K562 (cell line): ENCODE measurements at regions not wholly inside any gene's neighbourhood (a gene's known extent, or its start where the extent isn't known, plus 50 kb on each side); places are given as distances from the start of the nearest gene placed in this dataset.

ENCODE experiments used
- ATAC-seq: fragments of 200-7000 bp; cut with Tn5 transposase; 3 replicates; pipeline ENCODE4 v1.9.1; 2020; ENCODE audit warnings: moderate library complexity
- BruUV-seq: library from RNA; stranded (reverse); fragments of 400-500 nt; replicated peaks from 2 replicates; lab custom pipeline; 2021; lab: Mats Ljungman, UMichigan
- CTCF ChIA-PET: fragments of 300-600 bp; formaldehyde crosslinking; extraction: SDS; loops from one replicate; lab custom pipeline; 2021; ENCODE audit warnings: low intra/inter-chr PET ratio; lab: Yijun Ruan, JAX
- POLR2A ChIA-PET: fragments of 300-600, 350-650 bp; sonication (Branson Sonifier 250); formaldehyde crosslinking; extraction: SDS; loops from one replicate; lab custom pipeline; 2021; ENCODE audit warnings: antibody characterized with exemption, inconsistent platforms; lab: Yijun Ruan, JAX
- DNase-seq, 4 experiments: peaks; one replicate each; pipeline versions ENCODE4 v3.0.0 to v3.0.0-alpha.2; 2011 to 2018; ENCODE audit warnings: low spot score in 3 of 4, mixed read lengths in 3 of 4; ENCODE audit errors: extremely low read depth in 1 of 4
- FAIRE-seq: peaks from 2 replicates; lab custom pipeline; 2011; peaks lifted over from hg19 to GRCh38; lab: Jason Lieb, UNC
- H2AFZ ChIP-seq: 2 replicates; pipeline ENCODE4 v1.6.0; 2011; ENCODE audit warnings: low read depth, low read length, control low read depth, inconsistent platforms
- H3K27ac ChIP-seq: fragments of 200-600 bp; 3 replicates; pipeline ENCODE4 v1.8.0; 2011; ENCODE audit warnings: low read depth, mild to moderate bottlenecking, control low read depth, inconsistent platforms, low read length, moderate library complexity, mixed read lengths; ENCODE audit errors: extremely low read depth
- H3K27me3 ChIP-seq, 2 experiments: fragments of 300-600 bp in 1 of 2; 2 replicates in 1 of 2; 3 replicates in 1 of 2; pipeline versions ENCODE4 v1.6.0 to v1.8.0; 2011; ENCODE audit warnings: inconsistent platforms in 2 of 2, low read length in 2 of 2, mild to moderate bottlenecking in 1 of 2, mixed read lengths in 1 of 2, moderate library complexity in 1 of 2; ENCODE audit not compliant: control insufficient read depth in 2 of 2, insufficient read depth in 2 of 2
- H3K36me3 ChIP-seq: fragments of 300-600 bp; 3 replicates; pipeline ENCODE4 v1.8.0; 2011; ENCODE audit warnings: mild to moderate bottlenecking, low read length, inconsistent platforms; ENCODE audit not compliant: control insufficient read depth, insufficient read depth
- H3K4me1 ChIP-seq, 2 experiments: fragments of 200-600 bp in 1 of 2; replicated peaks in 1 of 2; 2 replicates in 1 of 2; 3 replicates in 1 of 2; pipeline versions ENCODE4 v1.5.1 to v1.8.0; 2011; ENCODE audit warnings: inconsistent platforms in 2 of 2, low read length in 2 of 2, mild to moderate bottlenecking in 1 of 2, mixed read lengths in 1 of 2, moderate library complexity in 1 of 2; ENCODE audit not compliant: control insufficient read depth in 2 of 2, insufficient read depth in 2 of 2
- H3K4me2 ChIP-seq: 2 replicates; pipeline ENCODE4 v1.6.1; 2011; ENCODE audit warnings: low read length, control low read depth, inconsistent platforms, mixed read lengths; ENCODE audit not compliant: insufficient read depth
- H3K4me3 ChIP-seq: fragments of 200-600 bp; sonication (generic), shearing (Covaris generic); 2 replicates; pipeline ENCODE4 v1.5.1; 2016; ENCODE audit warnings: control low read depth, inconsistent platforms
- H3K79me2 ChIP-seq: fragments of 200-600 bp; 3 replicates; pipeline ENCODE4 v1.8.0; 2011; ENCODE audit warnings: low read length, inconsistent platforms; ENCODE audit not compliant: control insufficient read depth, insufficient read depth
- H3K9ac ChIP-seq, 2 experiments: 2 replicates each; pipeline versions ENCODE4 v1.6.0 to v1.6.1; 2011; ENCODE audit warnings: low read depth in 2 of 2, low read length in 2 of 2, control low read depth in 1 of 2, inconsistent platforms in 1 of 2, mild to moderate bottlenecking in 1 of 2, mixed read lengths in 1 of 2; ENCODE audit not compliant: insufficient read depth in 1 of 2
- H3K9me1 ChIP-seq: one replicate; pipeline ENCODE4 v1.6.0; 2011; ENCODE audit warnings: inconsistent platforms, mild to moderate bottlenecking, low read length, moderate library complexity; ENCODE audit not compliant: control insufficient read depth, insufficient read depth
- H3K9me3 ChIP-seq: replicated peaks from 2 replicates; pipeline ENCODE4 v1.5.1; 2011; ENCODE audit warnings: low read depth, low read length, inconsistent platforms; ENCODE audit not compliant: control insufficient read depth, insufficient read depth
- H4K20me1 ChIP-seq: replicated peaks from 2 replicates; pipeline ENCODE4 v1.6.1; 2011; ENCODE audit warnings: low read length, inconsistent platforms, mixed read lengths; ENCODE audit not compliant: control insufficient read depth, insufficient read depth
- ATF7 ChIP-seq: fragments of 450-650 bp; IDR thresholded peaks from 2 replicates; pipeline ENCODE4 v1.7.1; 2014; ENCODE audit warnings: mild to moderate bottlenecking, moderate library complexity
- CBFA2T2 ChIP-seq: fragments of 450-650 bp; conservative IDR thresholded peaks from 2 replicates; pipeline ENCODE4 v1.6.1; 2017; ENCODE audit warnings: mild to moderate bottlenecking
- CREB1 ChIP-seq, 2 experiments: sonication (generic) in 1 of 2; formaldehyde crosslinking in 1 of 2; IDR thresholded peaks; 2 replicates each; pipeline versions ENCODE4 v1.6.1 to v1.8.0; 2012 to 2022; ENCODE audit warnings: inconsistent platforms in 1 of 2, mild to moderate bottlenecking in 1 of 2, missing genetic modification reagents in 1 of 2, moderate library complexity in 1 of 2
- CTCF ChIP-seq, 3 experiments: IDR thresholded peaks in 2 of 3; conservative IDR thresholded peaks in 1 of 3; 2 replicates each; pipeline ENCODE4 v1.5.1; 2011 to 2012; ENCODE audit warnings: low read length in 3 of 3, mild to moderate bottlenecking in 3 of 3, control low read depth in 2 of 3, improper control_type of control experiment in 1 of 3, inconsistent platforms in 1 of 3, low read depth in 1 of 3, mixed read lengths in 1 of 3, moderate library complexity in 1 of 3; ENCODE audit not compliant: insufficient read depth in 2 of 3
- DPF2 ChIP-seq: fragments of 450-650 bp; IDR thresholded peaks from 2 replicates; pipeline ENCODE4 v1.6.1; 2016
- JUNB ChIP-seq: fragments of 450-650 bp; formaldehyde crosslinking; conservative IDR thresholded peaks from 2 replicates; pipeline ENCODE4 v1.4.0; 2020; ENCODE audit warnings: mild to moderate bottlenecking
- SAFB ChIP-seq: fragments of 200-400 bp; formaldehyde crosslinking; IDR thresholded peaks from 2 replicates; pipeline ENCODE4 v1.6.1; 2017; ENCODE audit warnings: low read depth, low read length, borderline replicate concordance
- SFPQ ChIP-seq: fragments of 200-400 bp; formaldehyde crosslinking; IDR thresholded peaks from 2 replicates; pipeline ENCODE4 v1.6.1; 2017; ENCODE audit warnings: mild to moderate bottlenecking, low read depth, low read length, moderate library complexity
- TCF7 ChIP-seq: sonication (generic); IDR thresholded peaks from 2 replicates; pipeline ENCODE4 v1.6.1; 2016; ENCODE audit warnings: antibody characterized with exemption, borderline replicate concordance
- TFAM ChIP-seq: fragments of 250-450 bp; sonication (Bioruptor Pico); conservative IDR thresholded peaks from 2 replicates; pipeline ENCODE4 v1.5.0; 2021; ENCODE audit warnings: mild to moderate bottlenecking, moderate library complexity
- THAP7 ChIP-seq: fragments of 250-450 bp; sonication (Bioruptor Pico); IDR thresholded peaks from 2 replicates; pipeline ENCODE4 v1.5.0; 2021
- USF1 ChIP-seq: sonication (generic); formaldehyde crosslinking; IDR thresholded peaks from 2 replicates; pipeline ENCODE4 v1.9.0; 2022; ENCODE audit warnings: mild to moderate bottlenecking, missing genetic modification reagents
- ZNF41 ChIP-seq: fragments of 250-450 bp; sonication (Bioruptor Pico); conservative IDR thresholded peaks from 2 replicates; pipeline ENCODE4 v1.4.0; 2020; ENCODE audit warnings: mild to moderate bottlenecking
- ZNF696 ChIP-seq: fragments of 250-450 bp; sonication (Bioruptor Pico); conservative IDR thresholded peaks from 2 replicates; pipeline ENCODE4 v1.4.0; 2020; ENCODE audit warnings: mild to moderate bottlenecking, moderate library complexity
- WGBS: fragments of 100-300 bp; shearing (Covaris generic); methylation state at CpG from one replicate; pipeline ENCODE4 v1.1.6; 2016; ENCODE audit warnings: low coverage, mixed read lengths; ENCODE audit not compliant: insufficient coverage; ENCODE audit errors: missing lambda C conversion rate; 5-methylcytosine and 5-hydroxymethylcytosine counted together
- in situ Hi-C: fragments of 300-500 bp; cut with MboI; formaldehyde crosslinking; loops from 4 replicates; pipeline ENCODE4 v1.15.0; 2018; ENCODE audit warnings: inconsistent platforms, mixed read lengths
- intact Hi-C: fragments of 100-400 bp; cut with micrococcal nuclease; formaldehyde crosslinking; loops from 2 replicates; pipeline ENCODE4 v1.14.2; 2022

GRCh38 chr2:176584333-176584732 lies 315.1 kb downstream of the MTX2 start (continued):
- TF ChIP-seq CREB1 (IDR thresholded peaks at IDR 0.05) (no peak), CREB1 (CRISPR knock-in tag; IDR thresholded peaks at IDR 0.05) (no peak), CTCF (IDR thresholded peaks at IDR 0.05 in 2 of 3, conservative IDR thresholded peaks at IDR 0.05 in 1 of 3; ENCODE audit: insufficient read depth in 2 of 3, low read depth in 1 of 3, low read length in 3 of 3) (no peak), ATF7 (no peak), SFPQ (no peak), JUNB (CRISPR knock-in tag) (no peak), DPF2 (no peak), TFAM (CRISPR knock-in tag) (no peak)
- TF ChIP-seq, all 486 proteins: peak for 0

- POLR2A ChIA-PET: interaction anchor here (0.6 to 1.0 kb wide), 2 partner anchors 67 to 583 kb away, joined by 3 to 4 read pairs; partner anchors contain the start of gene LNPK
- Histone ChIP-seq H4K20me1 (no peaks in the 10 kb centered on the region), H2AFZ (no peak overlapping the region), H3K4me3 (no peak overlapping the region), H3K9me1 (no peaks in the 10 kb centered on the region), H3K27me3 (peaks cover 0 to 2% of the 10 kb centered on the region in 2 experiments; a peak in 1 of 5 replicates), H3K36me3 (no peaks in the 10 kb centered on the region), H3K27ac (no peak overlapping the region), H3K4me1 (no peaks in the 10 kb centered on the region), H3K9ac (no peak overlapping the region), H3K79me2 (no peaks in the 10 kb centered on the region), H3K9me3 (no peaks in the 10 kb centered on the region), H3K4me2 (no peak overlapping the region)
- no peak for ATAC-seq
- no peak for FAIRE-seq
- intact Hi-C loops (no loop called here), in situ Hi-C loops (no loop called here)
- 0% methylated on average over 1 of the region's 1 CpG for WGBS
- CTCF ChIA-PET: no interaction called here
- BruUV-seq: no TSS peak
- DNase-seq: no peak
- TF ChIP-seq ZNF696 (CRISPR knock-in tag) (no peak), USF1 (CRISPR knock-in tag) (no peak), CBFA2T2 (no peak), SAFB (no peak), ZNF41 (CRISPR knock-in tag) (no peak), TCF7 (no peak), THAP7 (CRISPR knock-in tag) (no peak)
Observed at GRCh38 chr2:176585291-176585690, 316.0 kb downstream of the MTX2 start.
